Keratinocyte (primary cell): ENCODE measurements at regions not wholly inside any gene's neighbourhood (a gene's known extent, or its start where the extent isn't known, plus 50 kb on each side); places are given as distances from the start of the nearest gene placed in this dataset.

ENCODE experiments used
- DNase-seq: peaks from one replicate; pipeline ENCODE4 v3.0.0-alpha.2; 2011; ENCODE audit warnings: low read depth, missing footprints, low spot score
- FAIRE-seq: peaks from 2 replicates; lab custom pipeline; 2011; peaks lifted over from hg19 to GRCh38; lab: Jason Lieb, UNC
- H2AFZ ChIP-seq: 2 replicates; pipeline ENCODE4 v1.6.0; 2012; ENCODE audit warnings: low read length, control low read depth, inconsistent platforms; ENCODE audit not compliant: control insufficient read depth
- H3K27ac ChIP-seq: 2 replicates; pipeline ENCODE4 v1.5.1; 2011; ENCODE audit warnings: low read length; ENCODE audit not compliant: control insufficient read depth, insufficient read depth
- H3K27me3 ChIP-seq: 3 replicates; pipeline ENCODE4 v1.6.0; 2011; ENCODE audit warnings: low read length; ENCODE audit not compliant: control insufficient read depth, insufficient read depth; ENCODE audit errors: extremely low read depth
- H3K36me3 ChIP-seq, 2 experiments: 2 replicates in 1 of 2; 3 replicates in 1 of 2; pipeline ENCODE4 v1.5.1; 2011; ENCODE audit warnings: low read length in 2 of 2, mild to moderate bottlenecking in 1 of 2; ENCODE audit not compliant: control insufficient read depth in 2 of 2, insufficient read depth in 2 of 2; ENCODE audit errors: extremely low read depth in 1 of 2
- H3K4me1 ChIP-seq: 3 replicates; pipeline ENCODE4 v1.5.1; 2011; ENCODE audit warnings: low read length; ENCODE audit not compliant: control insufficient read depth, insufficient read depth; ENCODE audit errors: extremely low read depth
- H3K4me2 ChIP-seq: 3 replicates; pipeline ENCODE4 v1.6.0; 2011; ENCODE audit warnings: low read depth, low read length; ENCODE audit not compliant: control insufficient read depth, insufficient read depth; ENCODE audit errors: extremely low read depth
- H3K4me3 ChIP-seq, 3 experiments: fragments of 200-600 bp in 1 of 3; sonication (generic) in 1 of 3; 2 replicates in 2 of 3; 3 replicates in 1 of 3; pipeline ENCODE4 v1.5.1; 2011 to 2016; ENCODE audit warnings: low read length in 3 of 3, mild to moderate bottlenecking in 3 of 3, control low read depth in 2 of 3, inconsistent platforms in 1 of 3, low read depth in 1 of 3, mixed read lengths in 1 of 3, mixed run types in 1 of 3, moderate library complexity in 1 of 3; ENCODE audit not compliant: control insufficient read depth in 2 of 3, insufficient read depth in 2 of 3; ENCODE audit errors: extremely low read depth in 1 of 3
- H3K79me2 ChIP-seq: 2 replicates; pipeline ENCODE4 v1.6.0; 2012; ENCODE audit warnings: low read length; ENCODE audit not compliant: control insufficient read depth, insufficient read depth
- H3K9ac ChIP-seq: 3 replicates; pipeline ENCODE4 v1.6.0; 2011; ENCODE audit warnings: low read length; ENCODE audit not compliant: control insufficient read depth, insufficient read depth; ENCODE audit errors: extremely low read depth
- H3K9me1 ChIP-seq: 3 replicates; pipeline ENCODE4 v1.6.0; 2011; ENCODE audit warnings: low read length; ENCODE audit not compliant: control insufficient read depth, insufficient read depth; ENCODE audit errors: extremely low read depth
- H3K9me3 ChIP-seq: 2 replicates; pipeline ENCODE4 v1.5.1; 2012; ENCODE audit warnings: low read depth, low read length; ENCODE audit not compliant: control insufficient read depth
- H4K20me1 ChIP-seq: 3 replicates; pipeline ENCODE4 v1.6.0; 2011; ENCODE audit warnings: low read length; ENCODE audit not compliant: control insufficient read depth, insufficient read depth; ENCODE audit errors: extremely low read depth
- CTCF ChIP-seq, 3 experiments: IDR thresholded peaks in 1 of 3; conservative IDR thresholded peaks in 1 of 3; optimal IDR thresholded peaks in 1 of 3; 2 replicates in 2 of 3; 3 replicates in 1 of 3; pipeline versions ENCODE3 to v1.5.1; 2011; ENCODE audit warnings: low read length in 3 of 3, mild to moderate bottlenecking in 3 of 3, moderate library complexity in 2 of 3, control low read depth in 1 of 3, inconsistent platforms in 1 of 3; ENCODE audit not compliant: insufficient read depth in 2 of 3; ENCODE audit errors: extremely low read depth in 1 of 3
- EZH2 ChIP-seq: IDR thresholded peaks from one replicate; pipeline ENCODE4 v1.6.1; 2012; ENCODE audit warnings: inconsistent platforms, mild to moderate bottlenecking, low read length, moderate library complexity
- dilution Hi-C: fragments of 300-500 bp; cut with MboI; formaldehyde crosslinking; loops from one replicate; pipeline ENCODE4 v1.7.0; 2020; ENCODE audit warnings: low sequenced_read_pairs; ENCODE audit not compliant: extremely low pct_ligation_motif_present

DNA sequence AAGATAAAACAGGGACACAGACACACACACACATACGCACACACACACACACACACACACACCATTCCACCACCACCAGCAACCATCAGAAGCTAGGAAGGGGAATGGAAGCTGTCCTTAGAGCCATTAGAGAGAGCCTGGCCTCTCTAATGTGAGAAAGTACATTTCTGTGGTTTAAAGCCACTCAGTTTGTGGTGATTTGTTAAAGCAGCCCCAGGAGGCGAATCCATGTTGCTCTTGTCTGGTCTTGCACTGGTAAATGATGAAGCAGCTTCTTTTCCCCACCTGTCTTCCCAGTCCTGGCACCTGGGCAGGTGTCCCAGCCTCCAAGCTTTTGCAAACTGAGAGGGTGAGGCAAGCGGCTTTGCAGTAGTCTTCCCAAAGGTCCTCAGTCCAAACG is 118.9 kb upstream of the KL start:
- peak; percentile 40 for DNase-seq
- Histone ChIP-seq H3K9me3 (no peaks in the 10 kb centered on the region), H3K27me3 (no peaks in the 10 kb centered on the region), H3K9ac (no peak overlapping the region), H3K79me2 (no peaks in the 10 kb centered on the region), H3K9me1 (no peaks in the 10 kb centered on the region), H3K27ac (no peak overlapping the region), H4K20me1 (no peaks in the 10 kb centered on the region), H3K36me3 (no peaks in the 10 kb centered on the region), H3K4me3 (no peak overlapping the region), H2AFZ (no peak overlapping the region), H3K4me2 (peak overlapping the region; percentile 49), H3K4me1 (peaks cover 27% of the 10 kb centered on the region)
- peak; percentile 81 for FAIRE-seq
- dilution Hi-C loops: no loop called here
- no peak for TF ChIP-seq CTCF (optimal IDR thresholded peaks at IDR 0.05 in 1 of 3, IDR thresholded peaks at IDR 0.05 in 1 of 3, conservative IDR thresholded peaks at IDR 0.05 in 1 of 3; ENCODE audit: extremely low read depth in 1 of 3, insufficient read depth in 2 of 3, low read length in 3 of 3)
- TF ChIP-seq EZH2: no peak

- no peaks in the 10 kb centered on the region for H3K9me1 ChIP-seq
- H3K27me3 ChIP-seq: no peaks in the 10 kb centered on the region
- peaks cover 36% of the 10 kb centered on the region for H3K4me1 ChIP-seq
- DNase-seq: no peak
- TF ChIP-seq CTCF (optimal IDR thresholded peaks at IDR 0.05 in 1 of 3, IDR thresholded peaks at IDR 0.05 in 1 of 3, conservative IDR thresholded peaks at IDR 0.05 in 1 of 3; ENCODE audit: extremely low read depth in 1 of 3, insufficient read depth in 2 of 3, low read length in 3 of 3) (no peak), EZH2 (no peak)
- no peak overlapping the region for H3K27ac ChIP-seq
- dilution Hi-C loops: no loop called here
- no peaks in the 10 kb centered on the region for H3K9me3 ChIP-seq
- H3K9ac ChIP-seq: no peak overlapping the region
- FAIRE-seq: no peak
- H2AFZ ChIP-seq: no peak overlapping the region
- no peaks in the 10 kb centered on the region for H3K79me2 ChIP-seq
- no peaks in the 10 kb centered on the region for H4K20me1 ChIP-seq
- H3K36me3 ChIP-seq: no peaks in the 10 kb centered on the region
- no peak overlapping the region for H3K4me2 ChIP-seq
- H3K4me3 ChIP-seq: no peak overlapping the region
Observed at GRCh38 chr13:32902029-32902780, 114.0 kb upstream of the KL start.
